Neuronal stem cell (in vitro differentiated cells): ENCODE measurements at regions not wholly inside any gene's neighbourhood (a gene's known extent, or its start where the extent isn't known, plus 50 kb on each side); places are given as distances from the start of the nearest gene placed in this dataset.
"Not testable (repeated sequence)": the region's sequence is repeated elsewhere in the genome, so short reads cannot be mapped to it uniquely, and the experiment has no call there.

Experiments
- DNase-seq: peaks from one replicate; pipeline ENCODE4 v3.0.0-alpha.2; 2013; ENCODE audit warnings: low spot score
- H2AFZ ChIP-seq: one replicate; pipeline ENCODE4 v1.6.1; 2013; ENCODE audit warnings: mild to moderate bottlenecking, low read length, inconsistent platforms
- H2AK5ac ChIP-seq: 2 replicates; pipeline ENCODE4 v1.6.1; 2013; ENCODE audit warnings: low read depth, mild to moderate bottlenecking, inconsistent platforms, low read length, moderate library complexity, mixed read lengths
- H2BK120ac ChIP-seq: 2 replicates; pipeline ENCODE4 v1.6.1; 2013; ENCODE audit warnings: low read depth, mild to moderate bottlenecking, inconsistent platforms, low read length, moderate library complexity, mixed read lengths
- H2BK12ac ChIP-seq: one replicate; pipeline ENCODE4 v1.6.1; 2013; ENCODE audit warnings: low read length, inconsistent platforms
- H2BK15ac ChIP-seq: 2 replicates; pipeline ENCODE4 v1.6.1; 2013; ENCODE audit warnings: mild to moderate bottlenecking, low read length, inconsistent platforms, mixed read lengths
- H2BK5ac ChIP-seq: one replicate; pipeline ENCODE4 v1.6.1; 2013; ENCODE audit warnings: inconsistent platforms, mild to moderate bottlenecking, low read length, moderate library complexity
- H3K14ac ChIP-seq: one replicate; pipeline ENCODE4 v1.6.1; 2013; ENCODE audit warnings: low read length, inconsistent platforms
- H3K18ac ChIP-seq: 2 replicates; pipeline ENCODE4 v1.6.1; 2013; ENCODE audit warnings: low read length, inconsistent platforms
- H3K23ac ChIP-seq: 2 replicates; pipeline ENCODE4 v1.6.1; 2013; ENCODE audit warnings: low read depth, mild to moderate bottlenecking, mixed read lengths, low read length, inconsistent platforms; ENCODE audit not compliant: poor library complexity
- H3K27ac ChIP-seq: replicated peaks from 3 replicates; pipeline ENCODE4 v1.5.1; 2013; ENCODE audit warnings: low read length, inconsistent platforms
- H3K27me3 ChIP-seq, 3 experiments: 2 replicates each; pipeline ENCODE4 v1.6.1; 2013; ENCODE audit warnings: low read length in 3 of 3, mild to moderate bottlenecking in 2 of 3, inconsistent platforms in 1 of 3, low read depth in 1 of 3, mixed read lengths in 1 of 3, moderate library complexity in 1 of 3; ENCODE audit not compliant: control insufficient read depth in 3 of 3, insufficient read depth in 3 of 3
- H3K36me3 ChIP-seq, 2 donors: replicated peaks in 1 of 2; 2 replicates each; pipeline ENCODE4 v1.6.1; 2013; ENCODE audit warnings: low read length in 2 of 2; ENCODE audit not compliant: control insufficient read depth in 2 of 2, insufficient read depth in 2 of 2
- H3K4ac ChIP-seq: 2 replicates; pipeline ENCODE4 v1.6.1; 2013; ENCODE audit warnings: inconsistent platforms, mild to moderate bottlenecking, low read length, moderate library complexity
- H3K4me1 ChIP-seq, 2 donors: 1 replicate in 1 of 2; 2 replicates in 1 of 2; pipeline ENCODE4 v1.6.1; 2013; ENCODE audit warnings: low read length in 2 of 2, low read depth in 1 of 2; ENCODE audit not compliant: control insufficient read depth in 2 of 2, insufficient read depth in 1 of 2
- H3K4me2 ChIP-seq: one replicate; pipeline ENCODE4 v1.6.1; 2013; ENCODE audit warnings: mild to moderate bottlenecking, low read length, inconsistent platforms; ENCODE audit not compliant: insufficient read depth, poor library complexity, severe bottlenecking
- H3K4me3 ChIP-seq, 2 donors: 2 replicates each; pipeline ENCODE4 v1.5.1; 2013; ENCODE audit warnings: low read length in 2 of 2, mild to moderate bottlenecking in 2 of 2, inconsistent platforms in 1 of 2, moderate library complexity in 1 of 2
- H3K79me1 ChIP-seq: one replicate; pipeline ENCODE4 v1.6.1; 2013; ENCODE audit warnings: low read depth, mild to moderate bottlenecking, inconsistent platforms, low read length, moderate library complexity
- H3K9ac ChIP-seq: one replicate; pipeline ENCODE4 v1.6.1; 2013; ENCODE audit warnings: mild to moderate bottlenecking, low read depth, low read length, inconsistent platforms; ENCODE audit not compliant: poor library complexity
- H3K9me3 ChIP-seq, 2 donors: replicated peaks in 1 of 2; 2 replicates each; pipeline versions ENCODE3 to v1.6.1; 2013; ENCODE audit warnings: low read length in 2 of 2, mild to moderate bottlenecking in 2 of 2, inconsistent platforms in 1 of 2, low read depth in 1 of 2, mixed read lengths in 1 of 2, moderate library complexity in 1 of 2; ENCODE audit not compliant: control insufficient read depth in 2 of 2, insufficient read depth in 1 of 2
- H4K8ac ChIP-seq: one replicate; pipeline ENCODE4 v1.6.1; 2013; ENCODE audit warnings: low read depth, mild to moderate bottlenecking, inconsistent platforms, low read length, moderate library complexity
- H4K91ac ChIP-seq: one replicate; pipeline ENCODE4 v1.6.1; 2013; ENCODE audit warnings: low read length, low read depth, mild to moderate bottlenecking, inconsistent platforms; ENCODE audit not compliant: poor library complexity
- WGBS, 2 donors: extraction: QIAGEN DNeasy Blood & Tissue Kit; methylation state at CpG; one replicate each; pipeline ENCODE4 v1.1.7; 2013; ENCODE audit warnings: missing lambda C conversion rate in 2 of 2, mixed read lengths in 1 of 2; ENCODE audit not compliant: insufficient read length in 2 of 2, insufficient replicate concordance in 1 of 2; ENCODE audit errors: extremely low coverage in 2 of 2; 5-methylcytosine and 5-hydroxymethylcytosine counted together

GRCh38 chr2:173571887-173572680, 217.4 kb downstream of the CDCA7 start:
- Histone ChIP-seq H4K8ac (no peak overlapping the region), H2BK12ac (no peak overlapping the region), H3K4me3 (no peak overlapping the region), H3K14ac (no peak overlapping the region), H2AFZ (peak overlapping the region; percentile 93), H3K18ac (no peak overlapping the region), H2BK5ac (no peak overlapping the region), H3K4me2 (no peak overlapping the region), H3K79me1 (no peaks in the 10 kb centered on the region), H3K27ac (no peak overlapping the region), H3K9ac (no peak overlapping the region), H3K4me1 (peaks cover 0 to 17% of the 10 kb centered on the region in 2 donors), H3K4ac (no peak overlapping the region), H2BK15ac (no peak overlapping the region), H3K9me3 (peaks cover 0 to 7% of the 10 kb centered on the region in 2 donors), H2BK120ac (no peak overlapping the region), H4K91ac (no peak overlapping the region), H3K23ac (no peak overlapping the region), H3K27me3 (no peaks in the 10 kb centered on the region), H3K36me3 (no peaks in the 10 kb centered on the region), H2AK5ac (no peak overlapping the region)
- no peak for DNase-seq
- 100% methylated on average over 2 of the region's 5 CpGs; no CpG with 5 or more reads in 1 of the 2 donors for WGBS, 2 donors

GRCh38 chr2:173572848-173573247, 218.2 kb downstream of the CDCA7 start:
- Histone ChIP-seq H3K27ac (no peak overlapping the region), H2BK5ac (no peak overlapping the region), H2BK120ac (no peak overlapping the region), H3K4ac (no peak overlapping the region), H3K23ac (no peak overlapping the region), H3K14ac (no peak overlapping the region), H3K4me2 (no peak overlapping the region), H3K4me1 (peaks cover 0 to 17% of the 10 kb centered on the region in 2 donors), H3K9me3 (peaks cover 0 to 7% of the 10 kb centered on the region in 2 donors), H3K9ac (no peak overlapping the region), H4K91ac (no peak overlapping the region), H3K18ac (no peak overlapping the region), H2AFZ (no peak overlapping the region), H3K27me3 (no peaks in the 10 kb centered on the region), H2AK5ac (no peak overlapping the region), H3K36me3 (no peaks in the 10 kb centered on the region), H2BK12ac (no peak overlapping the region), H3K4me3 (no peak overlapping the region), H2BK15ac (no peak overlapping the region), H4K8ac (no peak overlapping the region), H3K79me1 (no peaks in the 10 kb centered on the region)
- no peak for DNase-seq
- no CpG with 5 or more reads among the region's 1 CpG for WGBS, 2 donors

GRCh38 chr2:173573782-173574181, 219.1 kb downstream of the CDCA7 start:
- H2BK12ac ChIP-seq, H3K27me3 ChIP-seq, H3K4ac ChIP-seq, H4K8ac ChIP-seq, H2AK5ac ChIP-seq, H3K4me2 ChIP-seq, H2BK15ac ChIP-seq, H2BK5ac ChIP-seq, H3K18ac ChIP-seq, H3K79me1 ChIP-seq, H4K91ac ChIP-seq, H3K9ac ChIP-seq, H2BK120ac ChIP-seq, DNase-seq, H3K27ac ChIP-seq, H2AFZ ChIP-seq, H3K4me3 ChIP-seq, H3K14ac ChIP-seq, H3K36me3 ChIP-seq, H3K23ac ChIP-seq: not testable (repeated sequence)
- H3K4me1 ChIP-seq: peaks cover 0 to 17% of the 10 kb centered on the region in 2 donors
- no CpG with 5 or more reads among the region's 3 CpGs for WGBS, 2 donors
- H3K9me3 ChIP-seq: peaks cover 0 to 14% of the 10 kb centered on the region in 2 donors

GRCh38 chr2:173574324-173575112, 219.8 kb downstream of the CDCA7 start:
- Histone ChIP-seq H3K4ac (no peak overlapping the region), H3K18ac (no peak overlapping the region), H2BK5ac (no peak overlapping the region), H3K4me3 (no peak overlapping the region), H3K36me3 (no peaks in the 10 kb centered on the region), H2BK120ac (no peak overlapping the region), H3K79me1 (no peaks in the 10 kb centered on the region), H2AK5ac (no peak overlapping the region), H2BK12ac (no peak overlapping the region), H3K27ac (no peak overlapping the region), H3K4me1 (peaks cover 0 to 17% of the 10 kb centered on the region in 2 donors), H3K9me3 (peaks cover 0 to 14% of the 10 kb centered on the region in 2 donors), H2AFZ (no peak overlapping the region), H3K14ac (no peak overlapping the region), H4K8ac (no peak overlapping the region), H4K91ac (no peak overlapping the region), H2BK15ac (no peak overlapping the region), H3K27me3 (no peaks in the 10 kb centered on the region), H3K4me2 (no peak overlapping the region), H3K23ac (no peak overlapping the region), H3K9ac (no peak overlapping the region)
- no peak for DNase-seq
- WGBS, 2 donors: no CpG with 5 or more reads among the region's 4 CpGs
